Esophagus squamous epithelium (tissue), 5 donors: ENCODE measurements at regions not wholly inside any gene's neighbourhood (a gene's known extent, or its start where the extent isn't known, plus 50 kb on each side); places are given as distances from the start of the nearest gene placed in this dataset.

ENCODE experiments used
- DNase-seq: peaks from one replicate; lab custom pipeline; 2025; lab: John Stamatoyannopoulos, UW
- H3K27ac ChIP-seq, 4 donors: fragments of 200-600 bp; sonication (generic); one replicate each; pipeline ENCODE4 v1.5.1; 2016 to 2019; ENCODE audit warnings: mild to moderate bottlenecking in 1 of 4
- H3K27me3 ChIP-seq, 4 donors: fragments of 200-600 bp; sonication (generic); 1 replicate in 3 of 4; 2 replicates in 1 of 4; pipeline versions ENCODE4 v1.5.1 to v1.6.0; 2017 to 2021; ENCODE audit warnings: antibody characterized with exemption in 1 of 4
- H3K36me3 ChIP-seq, 3 donors: fragments of 200-600 bp; sonication (generic); one replicate each; pipeline ENCODE4 v1.5.1; 2016 to 2019
- H3K4me1 ChIP-seq, 3 donors: fragments of 200-600 bp; sonication (generic); one replicate each; pipeline ENCODE4 v1.5.1; 2017 to 2019
- H3K4me3 ChIP-seq, 4 donors: fragments of 200-600 bp; sonication (generic); 1 replicate in 3 of 4; 2 replicates in 1 of 4; pipeline ENCODE4 v1.5.1; 2016 to 2019; ENCODE audit warnings: mild to moderate bottlenecking in 2 of 4, moderate library complexity in 1 of 4
- H3K9me3 ChIP-seq, 3 donors: fragments of 200-600 bp; sonication (generic); one replicate each; pipeline ENCODE4 v1.5.1; 2016 to 2019
- CTCF ChIP-seq, 6 experiments: fragments of 450-650 bp in 4 of 6; fragments of 200-600 bp in 2 of 6; sonication (generic) in 2 of 6; IDR thresholded peaks; one replicate each; pipeline ENCODE4 v1.5.1; 2016 to 2019; ENCODE audit warnings: antibody characterized with exemption in 6 of 6, mild to moderate bottlenecking in 4 of 6, moderate library complexity in 4 of 6
- POLR2A ChIP-seq, 4 donors: fragments of 450-650 bp; IDR thresholded peaks; one replicate each; pipeline ENCODE4 v1.6.1; 2017; ENCODE audit warnings: antibody characterized with exemption in 4 of 4, mild to moderate bottlenecking in 4 of 4, moderate library complexity in 3 of 4
- WGBS, 2 donors: methylation state at CpG; one replicate each; pipeline ENCODE4 v1.1.5; 2018; 5-methylcytosine and 5-hydroxymethylcytosine counted together
- intact Hi-C: fragments of 100-400 bp; cut with DNase I; formaldehyde crosslinking; loops from one replicate; pipeline ENCODE4 v1.15.0; 2022
- donor health status: DM: yes; HTN: yes; CAD: no.

GRCh38 chr4:116953947-116954346 is 131.4 kb downstream of the TRAM1L1 start:
- Histone ChIP-seq H3K27me3 (no peaks in the 10 kb centered on the region), H3K9me3 (no peaks in the 10 kb centered on the region), H3K36me3 (no peaks in the 10 kb centered on the region), H3K4me3 (no peak overlapping the region), H3K27ac (no peak overlapping the region), H3K4me1 (no peaks in the 10 kb centered on the region)
- TF ChIP-seq CTCF (IDR thresholded peaks at IDR 0.05) (no peak), POLR2A (IDR thresholded peaks at IDR 0.05) (no peak)
- WGBS, 2 donors: 25 to 40% methylated on average over 3 of the region's 3 CpGs
- DNase-seq: no peak
- intact Hi-C loops: no loop called here

- no peak overlapping the region for H3K4me3 ChIP-seq
- no peaks in the 10 kb centered on the region for H3K36me3 ChIP-seq
- H3K27me3 ChIP-seq: no peaks in the 10 kb centered on the region
- no peak for TF ChIP-seq POLR2A (IDR thresholded peaks at IDR 0.05)
- no peak for TF ChIP-seq CTCF (IDR thresholded peaks at IDR 0.05)
- H3K27ac ChIP-seq: no peak overlapping the region
- whole genome bisulfite sequencing, 2 donors: 27 to 53% methylated on average over 5 of the region's 5 CpGs
- H3K4me1 ChIP-seq: no peaks in the 10 kb centered on the region
- intact Hi-C loops: no loop called here
- no peaks in the 10 kb centered on the region for H3K9me3 ChIP-seq
- no peak for DNase-seq
Measured at GRCh38 chr4:116952530-116953136, 132.7 kb downstream of the TRAM1L1 start.

- DNase-seq: no peak
- 78 to 81% methylated on average over 4 of the region's 4 CpGs for WGBS, 2 donors
- no peak overlapping the region for H3K4me3 ChIP-seq
- H3K4me1 ChIP-seq: no peaks in the 10 kb centered on the region
- TF ChIP-seq POLR2A (IDR thresholded peaks at IDR 0.05) (no peak), CTCF (IDR thresholded peaks at IDR 0.05) (no peak)
- H3K27ac ChIP-seq: no peak overlapping the region
- no peaks in the 10 kb centered on the region for H3K9me3 ChIP-seq
- intact Hi-C loops: no loop called here
- no peaks in the 10 kb centered on the region for H3K27me3 ChIP-seq
- H3K36me3 ChIP-seq: no peaks in the 10 kb centered on the region
Measured at GRCh38 chr4:116949856-116950255, 135.5 kb downstream of the TRAM1L1 start.

GRCh38 chr4:116942315-116942714 is 143.1 kb downstream of the TRAM1L1 start:
- no peak for DNase-seq
- Histone ChIP-seq H3K27ac (no peak overlapping the region), H3K9me3 (no peaks in the 10 kb centered on the region), H3K36me3 (no peaks in the 10 kb centered on the region), H3K4me1 (no peaks in the 10 kb centered on the region), H3K4me3 (no peak overlapping the region), H3K27me3 (no peaks in the 10 kb centered on the region)
- intact Hi-C loops: no loop called here
- no peak for TF ChIP-seq CTCF (IDR thresholded peaks at IDR 0.05)
- WGBS, 2 donors: 16 to 33% methylated on average over 3 of the region's 3 CpGs

- WGBS, 2 donors: 93 to 96% methylated on average over 1 of the region's 1 CpG
- Histone ChIP-seq H3K4me3 (no peak overlapping the region), H3K4me1 (peaks cover 0 to 5% (median 0%) of the 10 kb centered on the region in 3 donors), H3K36me3 (no peaks in the 10 kb centered on the region), H3K27ac (no peak overlapping the region), H3K27me3 (peaks cover 0 to 13% (median 2%) of the 10 kb centered on the region in 4 donors), H3K9me3 (no peaks in the 10 kb centered on the region)
- no peak for TF ChIP-seq POLR2A (IDR thresholded peaks at IDR 0.05)
- no peak for TF ChIP-seq CTCF (IDR thresholded peaks at IDR 0.05)
- DNase-seq: no peak
- intact Hi-C loops: no loop called here
Measured at GRCh38 chr4:116930329-116930728, 155.0 kb downstream of the TRAM1L1 start.
